ENCODE measurements at regions not wholly inside any gene's neighbourhood (a gene's known extent, or its start where the extent isn't known, plus 50 kb on each side); places are given as distances from the start of the nearest gene placed in this dataset.
"Not testable (repeated sequence)": the region's sequence is repeated elsewhere in the genome, so short reads cannot be mapped to it uniquely, and the experiment has no call there.

- no peak for ATAC-seq
- intact Hi-C loops (cut with DNase I), result no loop called here
- DNase-seq (ENCODE audit: low spot score), result no peak
Observed at GRCh38 chr4:19514276-19515070, 737.2 kb upstream of the SLIT2 start.

DNA sequence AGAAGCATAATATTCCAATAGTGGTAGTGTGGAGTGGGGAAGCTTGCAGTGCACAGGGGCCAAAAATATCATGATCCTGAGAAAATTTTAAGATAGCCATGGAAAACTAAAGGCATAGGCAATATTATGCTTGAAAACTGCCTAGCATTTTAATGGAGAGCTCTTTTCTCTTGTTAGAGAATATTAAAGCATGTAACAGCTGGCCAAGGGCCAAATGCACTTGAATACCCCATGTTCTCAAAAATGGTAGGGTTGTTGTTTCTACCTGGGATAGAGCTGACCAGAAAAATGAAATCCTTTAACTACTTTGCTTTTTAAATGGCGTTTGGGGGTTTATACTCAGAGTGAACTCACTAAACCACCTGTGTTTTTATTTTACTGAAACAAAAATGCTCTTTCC lies 739.6 kb upstream of the SLIT2 start:
- intact Hi-C loops (cut with DNase I), result no loop called here
- DNase-seq (ENCODE audit: low spot score) (no peak), ATAC-seq (no peak)

GRCh38 chr4:19510993-19511392 lies 740.7 kb upstream of the SLIT2 start:
- intact Hi-C loops (cut with DNase I), result no loop called here
- DNase-seq (ENCODE audit: low spot score) (no peak), ATAC-seq (no peak)

DNA sequence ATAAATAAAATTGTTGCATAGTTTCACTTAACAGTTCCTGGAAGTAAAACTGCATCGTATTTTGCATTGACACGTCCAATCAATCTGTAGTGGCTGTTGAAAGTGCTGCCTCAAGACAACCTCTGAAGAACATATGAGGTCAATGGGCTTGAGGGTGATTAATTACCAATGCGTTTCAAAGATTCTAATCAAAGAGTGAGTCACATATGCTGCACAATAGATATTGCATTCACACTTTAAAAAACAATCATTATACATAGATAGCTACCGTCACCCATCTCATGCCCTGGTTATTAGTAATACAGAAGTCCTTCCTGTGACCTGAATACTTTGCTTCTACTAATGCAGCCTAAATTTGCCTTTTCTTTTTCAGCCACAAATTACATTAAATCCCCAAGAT lies 743.3 kb upstream of the SLIT2 start:
- no peak for DNase-seq (ENCODE audit: low spot score)
- intact Hi-C loops (cut with DNase I), result no loop called here
- no peak for ATAC-seq

GRCh38 chr4:19497705-19498104 lies 754.0 kb upstream of the SLIT2 start:
- intact Hi-C loops (cut with DNase I), result no loop called here
- no peak for ATAC-seq

GRCh38 chr4:19496756-19497155 lies 754.9 kb upstream of the SLIT2 start:
- no peak for DNase-seq (ENCODE audit: low spot score)
- intact Hi-C loops (cut with DNase I), result no loop called here
- no peak for ATAC-seq

More at GRCh38 chr4:19497705-19498104, 754.0 kb upstream of the SLIT2 start:
- DNase-seq (ENCODE audit: low spot score), result no peak

DNA sequence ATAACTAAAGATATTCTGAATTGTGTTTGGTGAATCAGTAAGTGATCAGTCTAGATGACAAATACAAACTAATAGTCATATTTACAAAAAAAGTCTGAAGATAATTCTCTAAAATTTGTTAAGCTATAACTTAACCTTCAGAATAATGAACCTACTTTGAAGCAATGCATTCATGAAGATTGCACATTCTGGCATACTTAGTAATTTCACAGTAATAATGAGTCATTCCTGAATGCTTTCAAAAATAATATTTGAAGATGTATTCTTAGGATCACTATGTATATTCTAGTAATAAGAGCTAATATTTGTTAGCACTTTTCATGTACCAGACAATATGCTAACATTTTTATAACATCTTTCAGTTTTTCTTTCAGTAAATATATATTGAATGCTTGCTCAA lies 756.7 kb upstream of the SLIT2 start:
- intact Hi-C loops (cut with DNase I), result no loop called here
- ATAC-seq (no peak), DNase-seq (ENCODE audit: low spot score) (no peak)

DNA sequence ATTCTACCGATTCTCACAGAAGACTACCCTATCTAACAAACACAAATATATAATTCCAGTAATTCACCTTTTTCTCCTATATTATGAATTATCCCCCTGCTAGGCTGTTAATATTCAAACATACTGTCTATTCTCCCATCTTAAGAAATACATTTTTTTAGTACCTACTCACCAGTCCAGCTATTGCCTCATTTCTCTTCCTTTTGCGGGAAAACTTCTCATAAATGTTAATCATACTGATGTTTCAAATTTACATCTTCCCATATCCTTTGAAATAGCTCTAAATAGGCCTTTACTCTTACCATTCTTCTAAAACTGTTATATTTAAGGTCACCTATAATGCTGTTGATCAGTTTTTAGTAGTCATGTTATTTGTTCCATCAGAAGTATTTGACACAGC lies 759.1 kb upstream of the SLIT2 start:
- no peak for ATAC-seq
- intact Hi-C loops (cut with DNase I), result no loop called here
- DNase-seq (ENCODE audit: low spot score), result no peak

DNA sequence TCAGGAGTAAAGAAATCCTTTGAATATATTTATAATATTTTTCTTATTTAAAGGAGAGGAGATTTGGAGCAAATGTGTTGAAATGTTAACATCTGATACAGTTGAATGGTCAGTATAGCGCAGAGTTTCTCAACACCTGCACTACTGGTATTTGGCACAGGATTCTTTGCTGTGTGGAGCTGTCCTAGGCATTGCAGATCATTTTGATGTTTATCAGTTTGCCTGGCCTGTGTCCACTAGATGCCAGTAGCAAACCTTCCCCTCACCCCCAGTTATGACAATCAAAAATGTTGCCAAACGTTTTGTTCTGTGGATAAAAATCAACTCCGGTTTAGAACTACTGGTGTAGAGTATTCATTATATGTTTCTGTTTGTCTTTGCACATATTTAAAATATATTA lies 765.3 kb upstream of the SLIT2 start:
- ATAC-seq (no peak), DNase-seq (ENCODE audit: low spot score) (no peak)
- intact Hi-C loops (cut with DNase I), result no loop called here

- no peak for DNase-seq (ENCODE audit: low spot score)
- intact Hi-C loops (cut with DNase I), result no loop called here
- no peak for ATAC-seq
Observed at GRCh38 chr4:19478791-19479190, 772.9 kb upstream of the SLIT2 start.

DNA sequence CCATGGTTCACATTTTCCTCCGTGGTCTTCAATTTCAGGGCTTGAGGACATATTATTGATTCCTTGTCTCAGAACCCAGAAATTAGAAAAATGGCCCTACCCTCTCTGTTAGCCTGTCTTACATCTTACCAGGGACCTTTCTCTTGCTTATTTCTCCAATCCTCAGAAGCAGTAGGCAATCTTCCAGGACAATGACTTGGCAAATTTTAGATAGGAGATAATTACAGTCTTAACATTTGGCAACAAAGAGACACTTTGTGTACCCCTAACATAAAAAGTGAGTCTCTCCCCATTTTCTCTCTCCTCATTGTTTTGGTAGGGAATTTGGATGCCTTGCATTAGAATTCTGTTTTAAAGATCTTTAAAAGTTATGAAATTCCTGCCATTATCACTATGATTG lies 778.1 kb upstream of the SLIT2 start:
- no peak for ATAC-seq
- DNase-seq (ENCODE audit: low spot score), result no peak
- intact Hi-C loops (cut with DNase I), result no loop called here

DNA sequence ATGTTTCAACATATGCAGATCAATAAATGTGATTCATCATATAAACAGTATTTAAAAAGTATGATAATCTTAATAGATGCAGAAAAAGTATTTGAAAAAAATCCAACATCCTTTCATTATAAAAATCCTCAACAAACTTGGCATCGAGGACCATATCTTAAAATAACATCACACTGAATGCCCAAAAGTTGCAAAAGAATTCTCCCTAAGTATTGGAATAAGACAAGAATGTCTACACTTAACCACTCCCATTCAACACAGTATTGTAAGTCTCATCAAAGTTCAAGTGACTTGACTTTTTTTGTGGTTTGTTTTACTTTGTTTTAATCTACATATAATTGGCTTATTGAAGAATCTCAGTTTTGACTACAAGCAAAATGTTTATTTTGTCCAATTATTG lies 779.0 kb upstream of the SLIT2 start:
- DNase-seq (ENCODE audit: low spot score) (no peak), ATAC-seq (no peak)
- intact Hi-C loops (cut with DNase I), result no loop called here

DNA sequence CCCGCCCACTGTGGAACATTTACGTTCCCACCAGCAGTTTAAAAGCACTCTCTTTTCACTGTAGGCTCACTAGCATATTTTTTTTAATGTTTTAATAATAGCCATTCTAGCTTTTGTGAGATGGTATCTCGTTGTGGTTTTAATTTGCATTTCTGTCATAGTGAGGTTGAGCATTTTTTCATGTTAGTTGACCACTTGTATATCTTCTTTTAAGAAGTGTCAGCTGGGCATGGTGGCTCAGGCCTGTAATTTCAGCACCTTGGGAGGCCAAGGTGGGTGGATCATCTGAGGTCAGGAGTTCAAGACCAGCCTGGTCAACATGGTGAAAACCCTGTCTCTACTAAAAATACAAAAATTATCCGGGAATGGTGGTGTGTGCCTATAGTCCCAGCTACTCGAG lies 781.7 kb upstream of the SLIT2 start:
- intact Hi-C loops (cut with DNase I); ATAC-seq: not testable (repeated sequence)

DNA sequence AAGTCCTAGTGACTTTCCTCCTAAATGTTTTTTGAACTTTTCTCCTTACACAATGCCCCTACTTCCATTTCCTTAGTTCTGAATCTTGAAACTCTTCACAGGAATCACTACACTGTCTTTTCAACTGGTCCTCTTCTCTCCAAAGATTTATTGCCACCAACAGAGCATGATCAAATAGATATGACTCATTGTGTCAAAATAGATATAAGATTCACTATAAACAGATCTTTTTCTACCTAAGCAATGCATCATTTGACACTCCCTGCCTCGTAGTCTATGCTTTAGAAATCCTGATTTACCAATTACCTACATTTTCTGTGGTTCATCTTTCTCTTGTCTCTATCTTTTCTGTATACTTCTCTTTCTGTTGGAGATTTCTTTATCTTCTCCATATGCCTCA lies 789.6 kb upstream of the SLIT2 start:
- DNase-seq (ENCODE audit: low spot score) (no peak), ATAC-seq (no peak)
- intact Hi-C loops (cut with DNase I), result no loop called here

More for the DNA sequence above, 781.7 kb upstream of the SLIT2 start:
- DNase-seq (ENCODE audit: low spot score), result not testable (repeated sequence)

- intact Hi-C loops (cut with DNase I), result no loop called here
- DNase-seq (ENCODE audit: low spot score) (no peak), ATAC-seq (no peak)
Observed at GRCh38 chr4:19455850-19456602, 795.7 kb upstream of the SLIT2 start.

DNA sequence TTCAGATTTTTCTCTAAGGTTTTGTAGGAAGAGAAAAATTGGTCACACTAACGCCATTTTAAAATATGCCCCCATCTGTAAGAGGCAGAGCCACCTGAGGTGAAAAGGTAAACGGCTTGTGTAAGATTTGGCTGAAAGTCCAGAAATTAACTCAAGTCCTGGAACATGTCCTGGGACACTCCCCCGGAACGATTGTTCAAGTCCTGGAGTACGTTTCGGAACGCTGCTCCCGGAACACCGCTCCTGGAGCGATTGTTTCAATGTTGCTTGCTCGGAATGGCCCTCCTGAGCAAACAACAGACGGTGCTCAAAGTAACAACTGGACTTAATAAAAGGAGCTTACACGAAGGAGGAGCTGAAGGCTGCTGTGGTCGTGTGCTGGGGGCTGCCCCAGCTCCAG lies 796.5 kb upstream of the SLIT2 start:
- DNase-seq (ENCODE audit: low spot score), result no peak
- no peak for ATAC-seq
- intact Hi-C loops (cut with DNase I), result no loop called here

GRCh38 chr4:19438233-19438632 lies 813.5 kb upstream of the SLIT2 start:
- ATAC-seq (no peak), DNase-seq (ENCODE audit: low spot score) (no peak)
- intact Hi-C loops (cut with DNase I), result no loop called here

DNA sequence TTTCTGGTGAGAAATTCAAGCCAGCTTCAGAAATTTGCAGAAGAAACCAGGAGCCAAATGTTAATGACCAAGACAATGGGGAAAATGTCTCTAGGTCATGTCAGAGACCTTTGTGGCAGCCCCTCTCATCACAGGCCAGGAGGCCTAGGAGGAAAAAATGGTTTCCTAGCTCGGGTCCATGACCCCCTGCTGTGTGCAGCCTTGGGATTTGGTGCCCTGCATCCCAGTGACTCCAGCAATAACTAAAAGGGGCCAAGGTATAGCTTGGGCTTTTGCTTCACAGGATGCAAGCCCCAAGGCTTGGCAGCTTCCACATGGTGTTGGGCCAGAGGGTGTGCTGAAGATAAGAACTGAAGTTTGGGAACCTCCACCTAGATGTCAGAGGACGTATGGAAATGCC lies 814.7 kb upstream of the SLIT2 start:
- no peak for ATAC-seq
- intact Hi-C loops (cut with DNase I), result no loop called here
- no peak for DNase-seq (ENCODE audit: low spot score)

DNA sequence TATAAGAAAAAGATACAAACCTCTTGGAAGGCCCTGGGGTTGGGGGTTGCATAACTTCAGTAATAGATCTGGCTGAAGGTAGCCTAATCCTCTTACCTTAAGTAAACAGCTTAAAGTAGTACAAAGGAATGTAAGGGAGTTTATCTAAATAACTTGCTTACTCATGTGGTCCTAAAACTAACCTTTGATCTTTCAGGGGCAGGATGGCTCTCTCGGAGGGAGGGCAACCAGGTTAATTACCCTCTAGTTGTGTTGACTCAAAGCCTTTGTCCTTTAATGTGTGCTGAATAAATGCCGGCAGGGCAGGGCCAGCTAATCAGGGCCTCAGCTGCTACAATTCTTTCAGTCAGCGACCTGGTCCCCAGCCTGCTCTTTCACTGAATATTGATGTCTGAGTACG lies 822.0 kb upstream of the SLIT2 start:
- ATAC-seq (no peak), DNase-seq (ENCODE audit: low spot score) (no peak)
- intact Hi-C loops (cut with DNase I), result no loop called here

DNA sequence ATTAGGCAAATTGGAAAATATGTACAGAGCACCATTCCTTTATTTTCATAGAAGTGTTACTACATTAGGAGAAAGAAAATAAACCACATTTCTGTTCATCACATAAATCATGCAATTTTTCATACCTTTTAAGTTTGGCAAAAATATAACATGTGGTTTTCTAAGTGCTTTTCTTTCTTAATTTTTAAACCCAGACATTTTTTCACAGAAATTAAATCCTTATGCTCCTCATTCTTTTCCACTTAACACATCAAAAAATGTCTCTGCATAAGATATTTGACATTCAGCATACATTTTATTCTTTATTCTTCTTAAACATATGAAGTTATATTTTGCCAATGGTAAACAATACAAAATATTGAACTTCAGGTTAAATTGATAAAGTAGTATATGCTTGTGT lies 826.6 kb upstream of the SLIT2 start:
- DNase-seq (ENCODE audit: low spot score) (no peak), ATAC-seq (no peak)
- intact Hi-C loops (cut with DNase I), result no loop called here

DNA sequence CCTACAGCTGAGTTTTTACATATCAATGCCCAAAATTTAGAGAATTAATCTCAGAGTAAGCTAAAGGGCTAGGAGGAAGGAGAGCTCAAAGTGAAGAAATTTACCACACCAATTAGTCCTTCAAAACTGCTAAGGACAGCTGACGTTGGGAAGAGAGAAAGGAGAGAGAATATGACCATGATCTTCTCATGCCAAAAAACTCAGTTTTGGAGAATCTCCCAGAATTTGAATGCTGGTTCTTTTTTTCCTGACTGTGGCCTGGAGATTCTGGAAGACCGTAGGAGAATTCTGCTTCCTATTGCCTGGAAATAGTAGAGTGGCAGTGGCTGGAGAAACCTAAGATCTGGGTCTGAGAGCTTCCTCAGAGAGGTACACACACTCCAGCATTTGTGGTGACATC lies 834.4 kb upstream of the SLIT2 start:
- intact Hi-C loops (cut with DNase I), result no loop called here
- no peak for ATAC-seq

More for the DNA sequence above, 834.4 kb upstream of the SLIT2 start:
- no peak for DNase-seq (ENCODE audit: low spot score)
